ENCODE measurements at regions not wholly inside any gene's neighbourhood (a gene's known extent, or its start where the extent isn't known, plus 50 kb on each side); places are given as distances from the start of the nearest gene placed in this dataset.

DNA sequence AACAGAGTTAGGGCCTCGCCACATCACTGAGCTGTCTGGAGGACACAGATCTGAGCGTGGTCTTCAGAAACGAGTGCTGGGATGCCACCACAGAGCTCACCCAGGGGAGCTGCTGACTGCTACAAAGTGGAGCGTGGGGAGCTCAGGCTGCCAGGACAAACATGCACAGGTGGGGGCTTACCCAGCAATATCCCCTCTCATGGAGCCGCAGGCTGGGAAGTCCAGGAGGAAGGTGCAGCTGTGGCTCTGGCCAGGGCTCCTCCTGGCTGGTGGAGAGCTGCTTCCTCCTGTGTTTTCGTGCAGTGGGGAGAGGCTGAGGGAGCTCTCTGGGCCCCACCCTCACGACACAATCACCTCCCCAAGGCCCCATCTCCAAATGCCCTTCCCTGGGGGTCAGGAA lies 368.6 kb upstream of the IRX4 start:
- Histone ChIP-seq H3K9ac (ENCODE audit: low read depth in 2 of 2, low read length in 2 of 2) (no peak overlapping the region), H3K27me3 (no peaks in the 10 kb centered on the region), H3K9me3 (no peaks in the 10 kb centered on the region), H3K36me3 (no peaks in the 10 kb centered on the region), H3K4me3 (no peak overlapping the region), H3K4me1 (no peaks in the 10 kb centered on the region), H3K27ac (no peak overlapping the region)
- intact Hi-C loops (cut with DNase I): no loop called here
- TF ChIP-seq, protein P1, sequence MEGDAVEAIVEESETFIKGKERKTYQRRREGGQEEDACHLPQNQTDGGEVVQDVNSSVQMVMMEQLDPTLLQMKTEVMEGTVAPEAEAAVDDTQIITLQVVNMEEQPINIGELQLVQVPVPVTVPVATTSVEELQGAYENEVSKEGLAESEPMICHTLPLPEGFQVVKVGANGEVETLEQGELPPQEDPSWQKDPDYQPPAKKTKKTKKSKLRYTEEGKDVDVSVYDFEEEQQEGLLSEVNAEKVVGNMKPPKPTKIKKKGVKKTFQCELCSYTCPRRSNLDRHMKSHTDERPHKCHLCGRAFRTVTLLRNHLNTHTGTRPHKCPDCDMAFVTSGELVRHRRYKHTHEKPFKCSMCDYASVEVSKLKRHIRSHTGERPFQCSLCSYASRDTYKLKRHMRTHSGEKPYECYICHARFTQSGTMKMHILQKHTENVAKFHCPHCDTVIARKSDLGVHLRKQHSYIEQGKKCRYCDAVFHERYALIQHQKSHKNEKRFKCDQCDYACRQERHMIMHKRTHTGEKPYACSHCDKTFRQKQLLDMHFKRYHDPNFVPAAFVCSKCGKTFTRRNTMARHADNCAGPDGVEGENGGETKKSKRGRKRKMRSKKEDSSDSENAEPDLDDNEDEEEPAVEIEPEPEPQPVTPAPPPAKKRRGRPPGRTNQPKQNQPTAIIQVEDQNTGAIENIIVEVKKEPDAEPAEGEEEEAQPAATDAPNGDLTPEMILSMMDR (IDR thresholded peaks at IDR 0.05): no peak
- no peak for DNase-seq

DNA sequence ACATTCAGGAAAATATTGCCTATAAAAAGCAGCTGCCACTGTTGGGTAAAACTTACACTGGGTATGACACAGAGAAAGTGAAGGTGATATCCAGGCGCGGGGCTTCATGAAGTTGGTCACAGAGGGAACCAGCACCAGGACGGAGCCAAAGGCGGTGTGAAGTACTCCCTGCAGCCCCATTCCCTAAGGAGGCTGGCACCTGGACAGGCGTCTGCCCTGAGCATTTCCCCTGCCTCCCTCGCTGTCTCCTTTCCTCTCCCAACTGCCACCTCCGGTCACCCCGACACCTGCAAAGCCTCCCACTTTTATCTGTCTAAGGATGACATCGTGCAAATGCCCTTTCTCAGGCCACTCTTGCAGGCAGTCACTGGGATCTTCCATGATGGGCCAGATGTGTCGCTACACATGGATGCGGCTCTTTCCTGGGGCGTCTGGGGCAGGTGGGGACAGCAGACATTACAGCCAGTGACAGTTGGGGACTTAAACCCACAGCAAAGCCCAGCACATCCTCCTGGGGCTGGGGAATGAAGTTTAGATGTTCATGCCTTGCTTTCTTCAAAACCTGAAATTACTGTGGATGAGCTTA lies 367.7 kb upstream of the IRX4 start:
- H3K9ac ChIP-seq (ENCODE audit: low read depth in 2 of 2, low read length in 2 of 2): no peak overlapping the region
- H3K27ac ChIP-seq: no peak overlapping the region
- intact Hi-C loops (cut with DNase I): no loop called here
- no peaks in the 10 kb centered on the region for H3K9me3 ChIP-seq
- no peaks in the 10 kb centered on the region for H3K4me1 ChIP-seq
- DNase-seq: no peak
- H3K36me3 ChIP-seq: no peaks in the 10 kb centered on the region
- H3K27me3 ChIP-seq: no peaks in the 10 kb centered on the region
- no peak overlapping the region for H3K4me3 ChIP-seq
- TF ChIP-seq, protein P1 (IDR thresholded peaks at IDR 0.05): no peak

DNA sequence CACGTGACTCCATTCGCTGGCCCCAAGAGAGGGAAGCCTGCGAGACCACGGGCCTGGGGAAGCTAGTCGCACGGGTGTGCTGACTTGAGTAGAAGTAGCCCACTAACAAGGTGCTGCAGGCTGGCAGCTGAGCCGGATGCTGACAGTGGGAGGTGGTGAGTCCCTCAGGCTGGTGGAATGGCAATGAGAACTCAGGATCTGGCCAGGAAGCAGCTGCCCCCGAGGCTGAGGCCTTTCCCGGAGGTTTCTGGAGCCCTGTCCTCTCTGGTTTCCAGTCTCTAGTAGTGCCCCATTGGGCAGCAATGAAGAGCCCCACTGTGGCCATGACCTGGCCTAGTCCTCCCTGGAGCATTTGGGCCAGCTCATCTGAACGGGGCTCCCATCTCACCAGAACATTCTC lies 366.7 kb upstream of the IRX4 start:
- TF ChIP-seq, protein P1 (IDR thresholded peaks at IDR 0.05): no peak
- DNase-seq: no peak
- Histone ChIP-seq H3K4me1 (no peaks in the 10 kb centered on the region), H3K4me3 (no peak overlapping the region), H3K9me3 (no peaks in the 10 kb centered on the region), H3K27ac (no peak overlapping the region), H3K27me3 (no peaks in the 10 kb centered on the region), H3K9ac (ENCODE audit: low read depth in 2 of 2, low read length in 2 of 2) (no peak overlapping the region), H3K36me3 (no peaks in the 10 kb centered on the region)
- intact Hi-C loops (cut with DNase I): no loop called here

DNA sequence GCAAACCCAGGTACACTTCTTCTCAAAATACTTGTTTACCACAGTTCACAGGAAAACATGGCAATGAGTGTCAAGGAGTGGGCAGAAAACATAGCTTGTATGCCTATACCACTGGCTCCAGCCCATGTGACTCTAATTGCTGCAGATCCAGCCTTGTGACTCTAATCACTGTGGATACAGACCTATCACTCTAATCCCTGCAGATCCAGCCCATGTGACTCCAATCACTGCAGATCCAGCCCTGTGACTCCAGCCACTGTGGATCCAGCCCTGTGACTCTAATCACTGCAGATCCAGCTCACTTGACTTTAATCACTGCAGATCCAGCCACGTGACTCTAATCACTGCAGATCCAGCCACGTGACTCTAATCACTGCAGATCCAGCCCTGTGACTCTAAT lies 366.3 kb upstream of the IRX4 start:
- Histone ChIP-seq H3K36me3 (no peaks in the 10 kb centered on the region), H3K27ac (no peak overlapping the region), H3K27me3 (no peaks in the 10 kb centered on the region), H3K4me3 (no peak overlapping the region), H3K4me1 (no peaks in the 10 kb centered on the region), H3K9ac (ENCODE audit: low read depth in 2 of 2, low read length in 2 of 2) (no peak overlapping the region), H3K9me3 (no peaks in the 10 kb centered on the region)
- TF ChIP-seq, protein P1 (IDR thresholded peaks at IDR 0.05): no peak
- no peak for DNase-seq
- intact Hi-C loops (cut with DNase I): no loop called here

DNA sequence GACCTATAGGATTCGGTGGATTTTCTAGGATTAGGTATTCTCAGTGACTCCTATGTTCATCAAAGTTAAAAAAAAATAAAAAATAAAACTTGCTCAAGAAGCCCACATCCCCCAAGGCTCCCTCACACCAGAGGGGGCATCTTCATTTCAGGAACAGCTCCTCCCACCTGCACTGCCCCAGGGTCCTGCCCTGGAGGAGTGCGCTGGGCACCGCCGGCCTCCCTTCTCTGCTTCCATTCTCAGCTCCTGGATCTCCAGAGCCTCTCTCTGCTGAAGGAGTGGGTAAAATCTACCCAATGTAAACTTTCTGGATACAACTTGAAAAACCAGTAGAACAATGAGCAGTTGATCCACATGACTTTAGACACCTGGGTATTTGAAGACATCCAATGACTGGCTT lies 359.8 kb upstream of the IRX4 start:
- no peaks in the 10 kb centered on the region for H3K36me3 ChIP-seq
- H3K27me3 ChIP-seq: no peaks in the 10 kb centered on the region
- TF ChIP-seq, protein P1 (IDR thresholded peaks at IDR 0.05): no peak
- no peak overlapping the region for H3K27ac ChIP-seq
- no peak overlapping the region for H3K4me3 ChIP-seq
- intact Hi-C loops (cut with DNase I): no loop called here
- DNase-seq: no peak
- no peaks in the 10 kb centered on the region for H3K9me3 ChIP-seq
- H3K4me1 ChIP-seq: no peaks in the 10 kb centered on the region
- H3K9ac ChIP-seq (ENCODE audit: low read depth in 2 of 2, low read length in 2 of 2): no peak overlapping the region

All from colonic mucosa (tissue), 4 donors.